ENCODE measurements at regions not wholly inside any gene's neighbourhood (a gene's known extent, or its start where the extent isn't known, plus 50 kb on each side); places are given as distances from the start of the nearest gene placed in this dataset.

GRCh38 chr12:104895415-104895814 lies 62.7 kb downstream of the SLC41A2 start:
- FAIRE-seq (no peak), DNase-seq (ENCODE audit: low read depth, low spot score) (no peak)
- Histone ChIP-seq H3K27ac (ENCODE audit: insufficient read depth, low read depth, low read length) (no peak overlapping the region), H3K9me3 (replicated peaks; ENCODE audit: control insufficient read depth, insufficient read depth, low read length) (no peaks in the 10 kb centered on the region), H3K27me3 (ENCODE audit: control insufficient read depth in 2 of 2, insufficient read depth in 2 of 2, low read length in 2 of 2) (no peaks in the 10 kb centered on the region), H3K36me3 (ENCODE audit: control insufficient read depth in 2 of 2, extremely low read depth in 1 of 2, insufficient read depth in 2 of 2, low read length in 2 of 2) (no peaks in the 10 kb centered on the region), H3K9ac (replicated peaks; ENCODE audit: extremely low read depth, insufficient read depth, low read length) (no peak overlapping the region), H2AFZ (ENCODE audit: low read depth, low read length) (no peak overlapping the region), H3K9me1 (replicated peaks; ENCODE audit: control insufficient read depth, extremely low read depth, insufficient read depth, low read length) (no peaks in the 10 kb centered on the region), H3K79me2 (ENCODE audit: control insufficient read depth, insufficient read depth, low read length) (no peaks in the 10 kb centered on the region), H3K4me2 (ENCODE audit: insufficient read depth, low read length) (no peak overlapping the region), H3K4me3 (replicated peaks in 1 of 3; ENCODE audit: insufficient read depth in 1 of 3, low read depth in 1 of 3, low read length in 3 of 3) (no peak overlapping the region), H4K20me1 (replicated peaks; ENCODE audit: control insufficient read depth, extremely low read depth, insufficient read depth, low read length) (no peaks in the 10 kb centered on the region), H3K4me1 (ENCODE audit: control insufficient read depth, extremely low read depth, insufficient read depth, low read length) (no peaks in the 10 kb centered on the region)
- dilution Hi-C loops (cut with MboI; ENCODE audit: extremely low pct_ligation_motif_present, low sequenced_read_pairs) (no loop called here), intact Hi-C loops (cut with micrococcal nuclease) (no loop called here)
- BruUV-seq (replicated peaks) = no TSS peak
- POLR2A ChIA-PET = no interaction called here
- TF ChIP-seq CTCF (IDR thresholded peaks at IDR 0.05; ENCODE audit: extremely low read depth in 1 of 2, insufficient read depth in 1 of 2, low read depth in 1 of 2, low read length in 2 of 2) (no peak), MYC (IDR thresholded peaks at IDR 0.05; ENCODE audit: low read depth, low read length) (no peak), JUN (IDR thresholded peaks at IDR 0.05; ENCODE audit: borderline replicate concordance, insufficient read depth, insufficient read length, low read depth) (no peak), POLR2A (IDR thresholded peaks at IDR 0.05; ENCODE audit: low read depth, low read length) (no peak), FOS (IDR thresholded peaks at IDR 0.05; ENCODE audit: borderline replicate concordance, insufficient read depth, low read length) (no peak), POLR2AphosphoS5 (IDR thresholded peaks at IDR 0.05; ENCODE audit: insufficient read depth, low read depth, low read length) (no peak), EZH2 (IDR thresholded peaks at IDR 0.05; ENCODE audit: borderline replicate concordance, low read depth, low read length, severe bottlenecking) (no peak), GATA2 (IDR thresholded peaks at IDR 0.05; ENCODE audit: insufficient read depth, insufficient read length, low read depth, low read length) (no peak)
- TF ChIP-seq, protein P1, sequence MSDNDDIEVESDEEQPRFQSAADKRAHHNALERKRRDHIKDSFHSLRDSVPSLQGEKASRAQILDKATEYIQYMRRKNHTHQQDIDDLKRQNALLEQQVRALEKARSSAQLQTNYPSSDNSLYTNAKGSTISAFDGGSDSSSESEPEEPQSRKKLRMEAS (IDR thresholded peaks at IDR 0.05; ENCODE audit: insufficient read depth, insufficient read length) = no peak
- CTCF ChIA-PET = interaction anchor here (1.2 to 1.4 kb wide), 3 partner anchors 9 to 25 kb away, joined by 3 read pairs; no protein-coding TSS in a partner anchor

Measured in endothelial cell of umbilical vein (primary cell).